PC-9 (cell line): ENCODE measurements at regions not wholly inside any gene's neighbourhood (a gene's known extent, or its start where the extent isn't known, plus 50 kb on each side); places are given as distances from the start of the nearest gene placed in this dataset.

Source experiments
- BruUV-seq: library from RNA; stranded (reverse); fragments of 400-500 nt; replicated peaks from 2 replicates; lab custom pipeline; 2021; lab: Mats Ljungman, UMichigan
- CTCF ChIA-PET: fragments of 300-600 bp; sonication (Branson Sonifier 250); formaldehyde crosslinking; loops from one replicate; lab custom pipeline; 2022; ENCODE audit warnings: antibody characterized with exemption; lab: Charles Lee
- POLR2A ChIA-PET: fragments of 300-600 bp; sonication (Branson Sonifier 250); formaldehyde crosslinking; loops from one replicate; lab custom pipeline; 2022; ENCODE audit warnings: antibody characterized with exemption; ENCODE audit not compliant: unreplicated experiment; lab: Charles Lee
- DNase-seq, 2 experiments: peaks; one replicate each; pipeline versions ENCODE4 v3.0.0 to v3.0.0-alpha.2; 2015 to 2022; ENCODE audit warnings: mixed read lengths in 1 of 2
- H2AFZ ChIP-seq: fragments of 200-600 bp; sonication (generic); 2 replicates; pipeline ENCODE4 v1.8.1; 2017; ENCODE audit warnings: antibody characterized with exemption
- H3F3A ChIP-seq: fragments of 200-600 bp; sonication (generic); 2 replicates; pipeline ENCODE4 v1.8.1; 2017; ENCODE audit warnings: antibody characterized with exemption, mild to moderate bottlenecking, low read depth; ENCODE audit not compliant: insufficient read depth
- H3K27ac ChIP-seq: fragments of 200-600 bp; sonication (generic); 2 replicates; pipeline ENCODE4 v1.6.1; 2016; ENCODE audit warnings: mixed run types
- H3K27me3 ChIP-seq: fragments of 200-600 bp; sonication (generic); 2 replicates; pipeline ENCODE4 v1.6.1; 2016; ENCODE audit warnings: low read depth, mixed run types; ENCODE audit not compliant: insufficient read depth
- H3K36me3 ChIP-seq: fragments of 200-600 bp; sonication (generic); 2 replicates; pipeline ENCODE4 v1.6.1; 2016; ENCODE audit warnings: low read depth, mixed run types
- H3K4me1 ChIP-seq: fragments of 200-600 bp; sonication (generic); replicated peaks from 2 replicates; pipeline ENCODE4 v1.6.1; 2016; ENCODE audit warnings: mixed run types; ENCODE audit not compliant: insufficient read depth
- H3K4me2 ChIP-seq: fragments of 200-600 bp; sonication (generic); 2 replicates; pipeline ENCODE4 v1.6.1; 2017; ENCODE audit warnings: mixed run types
- H3K4me3 ChIP-seq: fragments of 200-600 bp; sonication (generic); 2 replicates; pipeline ENCODE4 v1.6.1; 2016; ENCODE audit warnings: mixed run types
- H3K79me2 ChIP-seq: fragments of 200-600 bp; sonication (generic); 2 replicates; pipeline ENCODE4 v1.6.1; 2017; ENCODE audit warnings: low read depth, mixed run types
- H3K9me2 ChIP-seq: fragments of 200-600 bp; sonication (generic); 2 replicates; pipeline ENCODE4 v1.8.1; 2017; ENCODE audit warnings: mild to moderate bottlenecking; ENCODE audit not compliant: insufficient read depth
- H3K9me3 ChIP-seq: fragments of 200-600 bp; sonication (generic); 2 replicates; pipeline ENCODE4 v1.8.1; 2016; ENCODE audit warnings: low read depth; ENCODE audit not compliant: insufficient read depth
- H4K20me1 ChIP-seq: fragments of 200-600 bp; sonication (generic); 2 replicates; pipeline ENCODE4 v1.8.1; 2017; ENCODE audit not compliant: insufficient read depth
- CTCF ChIP-seq: fragments of 200-600 bp; sonication (generic); conservative IDR thresholded peaks from 2 replicates; pipeline ENCODE4 v1.6.1; 2017; ENCODE audit warnings: mixed run types, antibody characterized with exemption, mild to moderate bottlenecking, moderate library complexity
- EZH2 ChIP-seq: fragments of 200-600 bp; sonication (generic); IDR thresholded peaks from 2 replicates; pipeline ENCODE4 v1.8.0; 2017; ENCODE audit warnings: antibody characterized with exemption, low read depth
- intact Hi-C: fragments of 100-400 bp; cut with micrococcal nuclease; formaldehyde crosslinking; loops from one replicate; pipeline ENCODE4 v1.10.0; 2022; ENCODE audit not compliant: unreplicated experiment

DNA sequence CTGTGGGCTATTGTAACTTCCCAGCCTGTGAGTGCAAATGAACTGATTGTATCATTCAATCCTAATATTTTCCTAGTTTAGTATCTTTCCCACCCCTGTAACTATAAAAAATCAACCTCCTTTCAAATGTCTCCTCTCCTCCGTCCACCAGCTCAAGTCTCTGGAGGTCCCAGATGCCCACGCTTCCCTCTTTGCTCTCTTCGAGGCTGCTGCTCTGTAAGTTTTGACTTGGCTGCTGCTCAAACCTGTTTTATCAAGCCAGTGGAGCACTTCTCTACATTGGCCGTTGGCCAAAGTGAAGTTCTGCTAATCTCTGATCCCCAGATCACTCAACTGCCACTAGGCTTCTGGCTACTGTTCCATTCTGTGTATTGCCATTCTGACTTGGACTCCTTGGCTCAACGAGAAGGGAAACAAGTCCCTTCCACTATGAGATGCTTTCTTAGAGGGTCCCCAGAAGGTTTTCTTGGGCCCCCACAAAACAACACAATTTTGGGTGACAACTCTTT lies 60.7 kb upstream of the RAPGEF2 start:
- H3K36me3 ChIP-seq = no peaks in the 10 kb centered on the region
- no peaks in the 10 kb centered on the region for H4K20me1 ChIP-seq
- H2AFZ ChIP-seq = no peak overlapping the region
- no peaks in the 10 kb centered on the region for H3K9me3 ChIP-seq
- TF ChIP-seq EZH2 = no peak
- no peak for TF ChIP-seq CTCF
- no peaks in the 10 kb centered on the region for H3K9me2 ChIP-seq
- H3F3A ChIP-seq = no peaks in the 10 kb centered on the region
- no peak overlapping the region for H3K4me2 ChIP-seq
- BruUV-seq = no TSS peak
- no peaks in the 10 kb centered on the region for H3K27me3 ChIP-seq
- intact Hi-C loops = no loop called here
- no peaks in the 10 kb centered on the region for H3K79me2 ChIP-seq
- CTCF ChIA-PET = no interaction called here
- no peaks in the 10 kb centered on the region for H3K4me1 ChIP-seq
- H3K27ac ChIP-seq = no peak overlapping the region
- H3K4me3 ChIP-seq = no peak overlapping the region
- POLR2A ChIA-PET = no interaction called here
- no peak for DNase-seq

DNA sequence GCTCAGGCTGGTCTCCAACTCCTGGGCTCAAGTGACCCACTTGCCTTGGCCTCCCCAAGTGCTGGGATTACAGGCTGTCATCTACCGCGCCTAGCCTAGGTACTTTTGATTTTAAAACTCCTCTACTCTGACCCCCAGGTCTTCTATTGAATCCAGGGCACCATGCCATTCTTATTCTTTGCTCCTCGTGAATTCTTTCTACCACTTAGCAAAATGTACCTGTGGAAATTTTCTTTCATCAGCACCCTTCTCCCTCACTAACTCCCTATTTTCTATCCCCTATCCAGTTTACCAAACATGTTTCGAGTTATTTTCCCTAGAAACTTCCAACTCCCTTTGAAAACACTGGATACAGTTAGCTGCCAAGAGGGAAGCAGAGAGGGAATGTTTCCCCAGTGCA lies 60.0 kb upstream of the RAPGEF2 start:
- Histone ChIP-seq H3K4me1 (no peaks in the 10 kb centered on the region), H3K4me2 (no peak overlapping the region), H4K20me1 (no peaks in the 10 kb centered on the region), H3K9me2 (no peaks in the 10 kb centered on the region), H3F3A (no peaks in the 10 kb centered on the region), H3K27me3 (no peaks in the 10 kb centered on the region), H2AFZ (no peak overlapping the region), H3K9me3 (no peaks in the 10 kb centered on the region), H3K36me3 (no peaks in the 10 kb centered on the region), H3K79me2 (no peaks in the 10 kb centered on the region), H3K27ac (no peak overlapping the region), H3K4me3 (no peak overlapping the region)
- CTCF ChIA-PET = no interaction called here
- TF ChIP-seq CTCF (no peak), EZH2 (no peak)
- no peak for DNase-seq
- POLR2A ChIA-PET = no interaction called here
- intact Hi-C loops = no loop called here
- BruUV-seq = no TSS peak

DNA sequence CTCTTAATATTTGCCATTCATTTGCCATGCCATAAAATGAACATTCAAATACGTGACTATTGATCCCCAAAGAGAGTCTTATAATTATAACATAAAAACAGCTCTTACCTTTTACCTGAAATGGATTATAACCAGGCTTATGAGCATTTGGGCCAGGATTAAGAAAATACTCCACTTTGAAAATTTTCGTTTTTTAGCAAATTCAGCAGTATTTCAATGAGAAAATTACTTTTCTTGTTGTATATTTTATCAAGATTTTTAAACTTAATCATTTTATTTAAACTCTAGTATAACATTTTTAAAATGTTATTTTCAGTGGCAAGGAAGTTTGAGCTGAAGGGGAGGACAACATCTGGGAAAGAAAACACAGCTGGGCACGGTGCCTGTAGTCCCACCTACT lies 59.0 kb upstream of the RAPGEF2 start:
- H3K4me2 ChIP-seq = no peak overlapping the region
- no peak overlapping the region for H2AFZ ChIP-seq
- H3K4me1 ChIP-seq = no peaks in the 10 kb centered on the region
- H3F3A ChIP-seq = no peaks in the 10 kb centered on the region
- no peaks in the 10 kb centered on the region for H3K27me3 ChIP-seq
- H3K79me2 ChIP-seq = no peaks in the 10 kb centered on the region
- no TSS peak for BruUV-seq
- no peak overlapping the region for H3K4me3 ChIP-seq
- intact Hi-C loops = no loop called here
- H3K9me3 ChIP-seq = no peaks in the 10 kb centered on the region
- DNase-seq = no peak
- TF ChIP-seq EZH2 = no peak
- TF ChIP-seq CTCF = no peak
- H3K27ac ChIP-seq = no peak overlapping the region
- CTCF ChIA-PET = interaction anchor here (0.7 kb wide), 1 partner anchor 8 kb away, joined by 3 read pairs; no protein-coding TSS in a partner anchor
- no peaks in the 10 kb centered on the region for H3K9me2 ChIP-seq
- H3K36me3 ChIP-seq = no peaks in the 10 kb centered on the region
- H4K20me1 ChIP-seq = no peaks in the 10 kb centered on the region
- POLR2A ChIA-PET = no interaction called here
